ENCODE measurements at regions not wholly inside any gene's neighbourhood (a gene's known extent, or its start where the extent isn't known, plus 50 kb on each side); places are given as distances from the start of the nearest gene placed in this dataset.

DNA sequence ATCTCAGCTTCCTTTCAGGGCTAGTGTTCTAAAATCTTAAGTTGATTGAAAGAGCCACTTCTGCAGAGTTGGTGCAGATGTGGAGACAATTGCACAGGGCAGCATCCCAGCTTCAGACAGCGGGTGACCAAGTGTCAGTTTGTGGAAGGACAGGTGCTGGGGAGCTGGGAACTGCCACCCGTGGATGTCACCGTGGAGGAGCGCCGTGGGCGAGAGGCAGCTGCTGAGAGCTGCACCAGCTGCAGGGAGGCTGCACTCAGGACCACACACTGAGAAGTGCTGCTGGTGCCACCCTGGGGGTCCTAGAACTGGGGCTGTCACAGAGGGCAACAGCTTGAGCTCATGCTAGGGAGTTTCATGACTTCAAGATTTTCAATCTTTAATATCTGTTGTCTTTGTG, 543.0 kb upstream of the FZD8 start:
- TF ChIP-seq, protein P1, sequence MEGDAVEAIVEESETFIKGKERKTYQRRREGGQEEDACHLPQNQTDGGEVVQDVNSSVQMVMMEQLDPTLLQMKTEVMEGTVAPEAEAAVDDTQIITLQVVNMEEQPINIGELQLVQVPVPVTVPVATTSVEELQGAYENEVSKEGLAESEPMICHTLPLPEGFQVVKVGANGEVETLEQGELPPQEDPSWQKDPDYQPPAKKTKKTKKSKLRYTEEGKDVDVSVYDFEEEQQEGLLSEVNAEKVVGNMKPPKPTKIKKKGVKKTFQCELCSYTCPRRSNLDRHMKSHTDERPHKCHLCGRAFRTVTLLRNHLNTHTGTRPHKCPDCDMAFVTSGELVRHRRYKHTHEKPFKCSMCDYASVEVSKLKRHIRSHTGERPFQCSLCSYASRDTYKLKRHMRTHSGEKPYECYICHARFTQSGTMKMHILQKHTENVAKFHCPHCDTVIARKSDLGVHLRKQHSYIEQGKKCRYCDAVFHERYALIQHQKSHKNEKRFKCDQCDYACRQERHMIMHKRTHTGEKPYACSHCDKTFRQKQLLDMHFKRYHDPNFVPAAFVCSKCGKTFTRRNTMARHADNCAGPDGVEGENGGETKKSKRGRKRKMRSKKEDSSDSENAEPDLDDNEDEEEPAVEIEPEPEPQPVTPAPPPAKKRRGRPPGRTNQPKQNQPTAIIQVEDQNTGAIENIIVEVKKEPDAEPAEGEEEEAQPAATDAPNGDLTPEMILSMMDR (IDR thresholded peaks at IDR 0.05), result no peak
- TF ChIP-seq POLR2A (IDR thresholded peaks at IDR 0.05), result no peak
